Activated T-cell treated with anti-CD3 and anti-CD28 coated beads for 24 hours (primary cell): ENCODE measurements at regions not wholly inside any gene's neighbourhood (a gene's known extent, or its start where the extent isn't known, plus 50 kb on each side); places are given as distances from the start of the nearest gene placed in this dataset.

Source experiments
- DNase-seq: peaks from one replicate; pipeline ENCODE4 v3.0.0-alpha.2; 2020; ENCODE audit warnings: low read depth

DNA sequence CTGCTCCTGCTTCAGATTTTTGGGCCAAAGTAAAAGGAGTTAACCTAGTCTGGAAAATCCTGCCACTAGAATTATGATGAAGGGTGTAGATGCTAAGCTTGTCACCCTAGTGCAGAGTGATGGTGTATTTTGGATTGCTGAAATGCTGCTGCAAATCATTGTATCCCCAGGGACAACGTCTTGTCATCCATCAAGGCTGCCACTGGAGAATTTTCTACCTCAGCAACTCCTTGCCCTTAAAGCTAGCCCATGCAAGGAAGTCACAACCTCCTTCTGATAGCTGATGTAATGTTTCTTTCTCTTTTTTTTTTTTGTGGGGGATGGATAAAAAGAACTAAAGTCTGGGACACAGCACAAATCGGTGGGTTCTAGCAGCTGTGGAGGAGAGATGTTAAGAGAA lies 139.4 kb upstream of the FRMD6 start:
- DNase-seq = no peak

GRCh38 chr14:51513281-51513680 lies 138.4 kb upstream of the FRMD6 start:
- DNase-seq = no peak

DNA sequence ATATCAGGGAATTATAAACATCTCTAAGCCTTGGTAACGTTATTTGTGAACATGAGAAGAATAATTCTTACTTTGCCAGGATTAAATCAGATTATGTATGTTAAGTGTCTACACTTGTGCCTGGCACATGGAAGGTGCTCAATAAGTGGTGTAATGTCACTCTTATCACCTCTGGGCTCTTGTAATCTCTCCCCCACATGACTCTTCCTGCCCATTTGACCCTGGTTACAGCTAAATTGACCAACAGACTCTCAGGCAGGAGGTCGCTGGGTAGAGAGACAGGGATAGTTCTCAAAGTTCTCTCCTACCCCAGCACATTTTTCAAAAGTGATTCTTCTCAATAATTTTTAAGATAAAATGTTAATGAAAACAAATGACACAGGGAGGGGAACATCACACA lies 137.8 kb upstream of the FRMD6 start:
- DNase-seq = no peak

DNA sequence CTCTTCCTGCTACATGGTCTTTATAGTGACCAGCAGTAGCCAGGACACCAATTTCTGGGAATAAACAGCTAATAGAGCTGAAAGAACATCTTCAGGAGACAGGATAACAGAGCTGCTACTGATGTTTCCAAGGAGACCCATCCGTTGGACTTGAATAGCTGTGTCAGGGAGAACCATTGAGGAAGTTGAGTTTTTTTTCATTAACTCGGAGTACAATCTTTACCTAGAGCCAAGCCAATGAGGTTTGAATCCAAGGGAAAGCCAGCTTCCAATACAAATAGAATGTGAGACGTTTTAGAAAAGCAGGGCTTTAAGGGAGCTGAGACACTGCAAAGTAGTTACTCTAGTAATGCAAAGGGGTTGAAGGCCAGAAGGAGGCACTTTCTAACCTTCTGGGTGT lies 136.1 kb upstream of the FRMD6 start:
- DNase-seq = no peak

- DNase-seq = no peak
These were observed 134.9 kb upstream of the FRMD6 start for GRCh38 chr14:51516706-51517395.

- no peak for DNase-seq
These were observed 133.4 kb upstream of the FRMD6 start for GRCh38 chr14:51518280-51518679.

DNA sequence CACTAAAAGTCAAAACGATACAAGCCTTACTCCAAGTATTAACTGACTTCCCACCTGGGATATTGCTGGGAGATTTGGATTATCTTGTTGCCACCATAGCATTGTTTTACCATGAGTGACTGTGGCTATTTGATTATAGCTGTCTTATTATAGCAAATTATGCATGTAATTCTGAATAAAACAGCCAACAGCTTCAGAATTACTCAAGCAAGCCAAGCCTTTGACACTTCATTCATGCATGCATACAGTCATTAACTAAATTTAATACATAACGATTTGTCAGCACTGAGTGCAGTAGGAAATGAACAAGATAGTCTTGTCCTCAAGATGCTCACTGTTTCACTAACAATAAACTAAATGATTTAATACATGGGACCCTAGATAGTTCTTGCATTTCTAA lies 133.0 kb upstream of the FRMD6 start:
- DNase-seq = no peak

DNA sequence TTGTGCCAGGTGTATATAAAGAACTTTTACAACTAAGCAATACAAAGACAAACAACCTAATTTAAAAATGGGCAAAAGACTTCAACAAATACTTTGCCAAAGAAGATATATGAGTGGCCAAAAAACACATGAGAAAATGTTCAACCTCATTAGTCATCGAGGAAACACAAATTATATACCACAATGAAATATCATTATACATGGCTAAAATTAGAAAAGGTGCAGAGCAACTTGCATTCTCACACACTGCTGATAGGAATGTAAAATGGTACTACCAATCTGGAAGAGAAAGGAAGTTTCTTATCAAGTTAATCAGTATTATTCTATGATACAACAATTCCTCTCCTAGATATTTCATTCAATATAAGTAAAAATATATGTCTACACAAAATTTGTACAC lies 131.6 kb upstream of the FRMD6 start:
- no peak for DNase-seq

DNA sequence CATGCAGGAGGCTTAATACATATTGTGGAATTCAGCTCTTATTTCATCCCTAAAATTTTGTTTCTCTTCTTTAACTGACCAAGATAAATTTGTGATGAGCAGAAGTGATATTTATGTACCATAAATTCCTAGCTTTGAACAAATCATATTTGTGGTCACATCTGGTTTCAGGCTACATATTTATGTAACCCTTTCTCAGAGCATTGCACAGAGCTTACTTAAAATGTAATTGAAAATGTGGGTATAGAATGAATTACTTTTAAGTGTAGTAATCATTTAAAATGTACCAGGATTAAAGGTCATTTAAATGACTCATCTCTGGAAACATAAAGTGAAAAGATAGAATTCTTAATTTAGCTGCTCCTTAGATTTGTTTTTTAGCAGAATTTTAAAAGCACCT lies 129.9 kb upstream of the FRMD6 start:
- no peak for DNase-seq

- DNase-seq = no peak
These were observed 128.5 kb upstream of the FRMD6 start for GRCh38 chr14:51523243-51523642.

- no peak for DNase-seq
These were observed 126.0 kb upstream of the FRMD6 start for GRCh38 chr14:51525739-51526138.

- DNase-seq = no peak
These were observed 124.6 kb upstream of the FRMD6 start for GRCh38 chr14:51527073-51527472.

DNA sequence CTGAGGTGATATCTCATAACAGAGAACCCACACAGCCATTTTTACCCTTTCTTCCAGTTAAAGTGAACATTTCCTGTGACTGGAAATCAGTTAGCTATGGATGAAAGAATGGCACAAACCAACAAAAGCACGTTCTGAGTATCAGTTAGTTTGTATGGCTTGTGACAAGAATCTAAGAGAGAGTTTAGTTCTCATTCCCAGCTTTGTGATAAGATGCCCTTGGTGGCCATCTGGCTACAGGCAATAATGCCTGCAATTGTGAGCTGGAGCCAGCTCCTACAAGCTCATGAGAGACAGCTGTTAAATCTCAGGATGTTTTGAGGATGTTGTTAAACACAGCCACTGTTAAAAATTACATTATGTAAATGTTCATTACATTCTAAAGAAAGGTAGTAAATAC lies 122.0 kb upstream of the FRMD6 start:
- no peak for DNase-seq

- no peak for DNase-seq
These were observed 118.5 kb upstream of the FRMD6 start for GRCh38 chr14:51533160-51533559.

DNA sequence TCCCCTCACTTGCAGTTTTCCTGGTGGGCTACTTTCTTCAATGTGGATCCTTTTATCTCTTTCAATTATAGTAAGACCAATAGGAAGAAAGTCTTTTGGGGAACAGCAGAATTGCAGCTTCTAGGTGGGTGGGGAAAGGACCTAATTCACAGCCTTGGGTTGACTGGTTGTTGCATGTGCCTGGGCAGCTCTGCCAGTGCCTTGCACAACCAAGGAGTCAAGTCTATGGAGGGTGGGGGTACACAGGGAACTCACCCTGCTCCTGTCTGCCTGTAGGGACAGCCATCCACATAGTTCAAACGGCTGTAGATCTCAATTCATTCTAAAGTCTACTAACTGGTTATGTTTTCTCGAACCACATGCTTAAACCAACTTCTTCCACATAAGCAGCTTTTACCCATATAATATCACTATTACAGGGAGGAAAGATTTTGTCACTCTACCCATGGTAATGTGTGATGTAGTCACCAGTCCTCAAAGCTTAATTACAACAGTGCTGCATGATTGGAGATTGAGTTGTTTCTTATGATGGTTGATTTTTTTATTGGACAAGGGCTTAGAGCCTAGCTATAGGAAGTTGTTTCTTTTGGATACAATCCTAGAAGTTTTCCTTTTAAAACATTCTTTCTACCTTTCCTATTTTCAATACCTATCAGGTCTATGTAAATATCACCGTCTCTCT lies 117.7 kb upstream of the FRMD6 start:
- no peak for DNase-seq

DNA sequence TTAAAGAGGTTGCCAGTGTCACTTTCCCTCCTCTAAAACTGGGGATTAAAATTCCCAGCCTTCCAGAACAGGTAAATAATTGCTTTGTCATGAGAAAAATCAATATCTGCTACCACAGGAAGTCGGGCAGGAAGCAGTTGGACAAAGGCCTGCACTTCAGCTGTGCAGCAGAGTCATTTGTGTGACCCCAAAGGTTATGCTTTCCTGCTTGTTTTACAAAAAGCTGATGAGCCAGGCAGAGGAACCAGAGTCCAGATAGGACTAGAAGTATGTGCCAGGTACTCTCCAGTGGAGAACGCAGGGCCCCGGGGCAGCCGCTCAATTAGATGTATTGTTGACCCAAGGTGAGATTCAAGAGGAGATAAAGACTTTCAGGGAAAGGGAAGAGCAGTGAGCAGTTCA lies 117.1 kb upstream of the FRMD6 start:
- DNase-seq = no peak

GRCh38 chr14:51535443-51536044 lies 116.2 kb upstream of the FRMD6 start:
- no peak for DNase-seq

- DNase-seq = no peak
These were observed 112.7 kb upstream of the FRMD6 start for GRCh38 chr14:51538973-51539372.

DNA sequence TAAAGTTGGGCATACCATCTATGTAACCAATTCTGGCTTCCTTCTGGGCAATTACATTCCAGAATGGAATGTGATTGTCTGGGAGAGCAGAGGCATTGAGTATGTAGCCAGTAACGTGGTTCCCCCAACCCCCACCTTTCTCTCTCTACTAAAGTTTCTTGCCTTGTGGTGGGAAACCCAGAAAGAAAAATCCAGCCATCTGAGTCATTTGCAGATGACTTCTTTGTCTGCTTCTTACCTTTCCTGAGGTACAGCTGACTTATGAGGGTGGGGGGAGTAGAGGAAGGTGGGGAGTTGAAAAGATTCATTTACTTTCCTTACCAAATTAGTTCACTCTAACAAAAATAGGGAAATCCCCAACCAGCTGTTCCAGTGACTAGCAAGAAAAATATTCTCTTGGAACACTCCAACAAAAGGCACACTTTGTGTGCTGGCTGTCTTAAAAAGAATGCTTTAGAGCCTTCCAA lies 112.1 kb upstream of the FRMD6 start:
- DNase-seq = no peak

GRCh38 chr14:51540364-51540763 lies 111.3 kb upstream of the FRMD6 start:
- DNase-seq = no peak

- no peak for DNase-seq
These were observed 107.2 kb upstream of the FRMD6 start for GRCh38 chr14:51544471-51544870.

GRCh38 chr14:51544901-51545300 lies 106.8 kb upstream of the FRMD6 start:
- no peak for DNase-seq

GRCh38 chr14:51545396-51545795 lies 106.3 kb upstream of the FRMD6 start:
- no peak for DNase-seq

DNA sequence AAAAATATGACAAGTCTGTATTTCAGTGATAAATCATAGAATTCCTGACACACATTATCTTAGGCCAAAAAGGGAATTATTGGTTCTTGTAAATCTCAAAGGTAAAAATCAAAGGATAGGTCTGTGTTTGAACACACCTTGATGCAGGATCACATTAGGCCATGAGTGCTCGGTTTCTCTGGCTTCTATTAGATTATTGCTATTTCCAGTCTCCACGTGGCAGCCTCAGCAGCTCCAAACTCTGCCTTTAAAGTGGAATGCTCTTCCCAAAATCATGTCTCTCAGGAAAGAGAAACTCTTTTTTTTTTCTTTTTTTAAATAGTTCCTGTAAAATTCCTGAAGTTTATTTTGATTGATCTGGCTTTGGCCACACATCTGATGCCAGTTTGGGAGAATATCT lies 105.6 kb upstream of the FRMD6 start:
- DNase-seq = no peak
